WTC11 (cell line): ENCODE measurements at regions not wholly inside any gene's neighbourhood (a gene's known extent, or its start where the extent isn't known, plus 50 kb on each side); places are given as distances from the start of the nearest gene placed in this dataset.

ENCODE experiments used
- ATAC-seq: fragments of 200-7000 bp; cut with Tn5 transposase; 2 replicates; pipeline ENCODE4 v1.10.0; 2021; ENCODE audit warnings: mild to moderate bottlenecking, moderate library complexity
- CTCF ChIA-PET: fragments of 300-600 bp; sonication (Branson Sonifier 250); formaldehyde crosslinking; loops from one replicate; lab custom pipeline; 2021; ENCODE audit warnings: antibody characterized with exemption; lab: Charles Lee
- POLR2A ChIA-PET: fragments of 350-600 bp; sonication (Branson Sonifier 250); formaldehyde crosslinking; loops from one replicate; lab custom pipeline; 2021; ENCODE audit warnings: antibody characterized with exemption; lab: Charles Lee
- DNase-seq: peaks from one replicate; pipeline ENCODE4 v3.0.0; 2021; ENCODE audit warnings: low spot score
- H3K27ac Mint-ChIP-seq: 2 replicates; pipeline ENCODE4 v1.8.0; 2021; ENCODE audit warnings: mixed read lengths
- H3K27me3 Mint-ChIP-seq: 2 replicates; pipeline ENCODE4 v1.8.0; 2021; ENCODE audit warnings: low read depth, mild to moderate bottlenecking, moderate library complexity, mixed read lengths
- H3K36me3 Mint-ChIP-seq: 2 replicates; pipeline ENCODE4 v1.8.0; 2021; ENCODE audit warnings: mixed read lengths
- H3K4me1 Mint-ChIP-seq: 2 replicates; pipeline ENCODE4 v1.8.0; 2022; ENCODE audit warnings: mixed read lengths
- H3K4me3 Mint-ChIP-seq: 2 replicates; pipeline ENCODE4 v1.8.0; 2021; ENCODE audit warnings: mild to moderate bottlenecking, moderate library complexity, mixed read lengths
- H3K9me3 Mint-ChIP-seq: 2 replicates; pipeline ENCODE4 v1.8.0; 2021; ENCODE audit warnings: mixed read lengths
- ETV6 ChIP-seq: sonication (generic); formaldehyde crosslinking; IDR thresholded peaks from 2 replicates; pipeline ENCODE4 v1.8.1; 2022; ENCODE audit warnings: mild to moderate bottlenecking, missing genetic modification reagents
- MYBL2 ChIP-seq: sonication (generic); formaldehyde crosslinking; IDR thresholded peaks from 2 replicates; pipeline ENCODE4 v1.8.1; 2023; ENCODE audit warnings: mild to moderate bottlenecking, moderate library complexity, missing genetic modification reagents
- RELA ChIP-seq: sonication (generic); formaldehyde crosslinking; IDR thresholded peaks from 2 replicates; pipeline ENCODE4 v1.8.1; 2022; ENCODE audit warnings: missing genetic modification reagents, mild to moderate bottlenecking, borderline replicate concordance
- TEAD1 ChIP-seq: sonication (generic); formaldehyde crosslinking; IDR thresholded peaks from 2 replicates; pipeline ENCODE4 v1.8.0; 2022; ENCODE audit warnings: mild to moderate bottlenecking, missing genetic modification reagents
- ZNF416 ChIP-seq: fragments of 250-450 bp; sonication (Bioruptor Pico); IDR thresholded peaks from 2 replicates; pipeline ENCODE4 v1.9.0; 2021; ENCODE audit warnings: mild to moderate bottlenecking, inconsistent platforms
- ZNF423 ChIP-seq: fragments of 250-450 bp; sonication (Bioruptor Pico); IDR thresholded peaks from 2 replicates; pipeline ENCODE4 v2.1.2; 2022; ENCODE audit warnings: mild to moderate bottlenecking, moderate library complexity
- TF ChIP-seq, protein P1 (sequence below): sonication (generic); formaldehyde crosslinking; IDR thresholded peaks from 2 replicates; pipeline ENCODE4 v1.8.0; 2023; ENCODE audit warnings: missing genetic modification reagents, mild to moderate bottlenecking, borderline replicate concordance
- TF ChIP-seq, protein P2 (sequence below): sonication (generic); formaldehyde crosslinking; conservative IDR thresholded peaks from 2 replicates; pipeline ENCODE4 v1.8.1; 2023; ENCODE audit warnings: mild to moderate bottlenecking, low read depth, missing genetic modification reagents, moderate library complexity
- TF ChIP-seq, protein P3 (sequence below): sonication (generic); formaldehyde crosslinking; IDR thresholded peaks from 2 replicates; pipeline ENCODE4 v1.8.1; 2022; ENCODE audit warnings: missing genetic modification reagents, borderline replicate concordance
- TF ChIP-seq, protein P4 (sequence below): fragments of 250-450 bp; sonication (Bioruptor Pico); IDR thresholded peaks from 2 replicates; pipeline ENCODE4 v1.9.0; 2021; ENCODE audit warnings: mild to moderate bottlenecking
- TF ChIP-seq, protein P5 (sequence below): fragments of 200-600 bp; IDR thresholded peaks from 2 replicates; pipeline ENCODE4 v1.8.0; 2022; ENCODE audit warnings: antibody characterized with exemption
- TF ChIP-seq, protein P6 (sequence below): sonication (generic); formaldehyde crosslinking; IDR thresholded peaks from 2 replicates; pipeline ENCODE4 v1.8.1; 2022; ENCODE audit warnings: low read depth, missing genetic modification reagents, borderline replicate concordance
- TF ChIP-seq, protein P7 (sequence below): sonication (generic); formaldehyde crosslinking; IDR thresholded peaks from 2 replicates; pipeline ENCODE4 v1.8.1; 2023; ENCODE audit warnings: mild to moderate bottlenecking, moderate library complexity, missing genetic modification reagents
- TF ChIP-seq, protein P8 (sequence below): sonication (generic); formaldehyde crosslinking; IDR thresholded peaks from 2 replicates; pipeline ENCODE4 v1.8.0; 2022; ENCODE audit warnings: mild to moderate bottlenecking, missing genetic modification reagents
- TF ChIP-seq, protein P9 (sequence below): sonication (generic); formaldehyde crosslinking; IDR thresholded peaks from 2 replicates; pipeline ENCODE4 v1.8.1; 2023; ENCODE audit warnings: mild to moderate bottlenecking, missing genetic modification reagents

DNA sequence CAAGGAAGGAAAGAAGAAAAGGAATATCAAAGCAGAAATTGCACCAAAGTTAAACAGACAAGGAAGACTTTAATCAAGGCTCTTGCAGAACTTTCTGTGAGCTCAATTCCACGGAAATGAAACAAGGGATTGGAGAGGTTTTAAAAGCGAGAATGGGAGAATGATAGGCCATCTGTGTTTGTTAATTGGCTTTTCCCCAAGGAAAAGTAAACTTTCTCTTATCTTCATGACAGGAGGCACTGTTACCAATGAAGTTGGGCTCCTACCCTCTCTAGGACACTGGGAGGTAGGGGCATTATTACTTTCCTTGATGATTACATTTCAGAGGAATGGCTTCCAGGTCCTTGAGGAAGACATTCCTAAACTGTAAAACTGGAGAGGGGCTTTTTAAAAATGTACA is 328.8 kb upstream of the NWD2 start (continued):
- TF ChIP-seq, protein P1, sequence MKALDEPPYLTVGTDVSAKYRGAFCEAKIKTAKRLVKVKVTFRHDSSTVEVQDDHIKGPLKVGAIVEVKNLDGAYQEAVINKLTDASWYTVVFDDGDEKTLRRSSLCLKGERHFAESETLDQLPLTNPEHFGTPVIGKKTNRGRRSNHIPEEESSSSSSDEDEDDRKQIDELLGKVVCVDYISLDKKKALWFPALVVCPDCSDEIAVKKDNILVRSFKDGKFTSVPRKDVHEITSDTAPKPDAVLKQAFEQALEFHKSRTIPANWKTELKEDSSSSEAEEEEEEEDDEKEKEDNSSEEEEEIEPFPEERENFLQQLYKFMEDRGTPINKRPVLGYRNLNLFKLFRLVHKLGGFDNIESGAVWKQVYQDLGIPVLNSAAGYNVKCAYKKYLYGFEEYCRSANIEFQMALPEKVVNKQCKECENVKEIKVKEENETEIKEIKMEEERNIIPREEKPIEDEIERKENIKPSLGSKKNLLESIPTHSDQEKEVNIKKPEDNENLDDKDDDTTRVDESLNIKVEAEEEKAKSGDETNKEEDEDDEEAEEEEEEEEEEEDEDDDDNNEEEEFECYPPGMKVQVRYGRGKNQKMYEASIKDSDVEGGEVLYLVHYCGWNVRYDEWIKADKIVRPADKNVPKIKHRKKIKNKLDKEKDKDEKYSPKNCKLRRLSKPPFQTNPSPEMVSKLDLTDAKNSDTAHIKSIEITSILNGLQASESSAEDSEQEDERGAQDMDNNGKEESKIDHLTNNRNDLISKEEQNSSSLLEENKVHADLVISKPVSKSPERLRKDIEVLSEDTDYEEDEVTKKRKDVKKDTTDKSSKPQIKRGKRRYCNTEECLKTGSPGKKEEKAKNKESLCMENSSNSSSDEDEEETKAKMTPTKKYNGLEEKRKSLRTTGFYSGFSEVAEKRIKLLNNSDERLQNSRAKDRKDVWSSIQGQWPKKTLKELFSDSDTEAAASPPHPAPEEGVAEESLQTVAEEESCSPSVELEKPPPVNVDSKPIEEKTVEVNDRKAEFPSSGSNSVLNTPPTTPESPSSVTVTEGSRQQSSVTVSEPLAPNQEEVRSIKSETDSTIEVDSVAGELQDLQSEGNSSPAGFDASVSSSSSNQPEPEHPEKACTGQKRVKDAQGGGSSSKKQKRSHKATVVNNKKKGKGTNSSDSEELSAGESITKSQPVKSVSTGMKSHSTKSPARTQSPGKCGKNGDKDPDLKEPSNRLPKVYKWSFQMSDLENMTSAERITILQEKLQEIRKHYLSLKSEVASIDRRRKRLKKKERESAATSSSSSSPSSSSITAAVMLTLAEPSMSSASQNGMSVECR (CRISPR knock-in tag) = no peak
- TF ChIP-seq ETV6 (CRISPR knock-in tag) (no peak), ZNF423 (CRISPR knock-in tag) (no peak), MYBL2 (CRISPR knock-in tag) (no peak), ZNF416 (CRISPR knock-in tag) (no peak), RELA (CRISPR knock-in tag) (no peak)
- TF ChIP-seq, protein P2, sequence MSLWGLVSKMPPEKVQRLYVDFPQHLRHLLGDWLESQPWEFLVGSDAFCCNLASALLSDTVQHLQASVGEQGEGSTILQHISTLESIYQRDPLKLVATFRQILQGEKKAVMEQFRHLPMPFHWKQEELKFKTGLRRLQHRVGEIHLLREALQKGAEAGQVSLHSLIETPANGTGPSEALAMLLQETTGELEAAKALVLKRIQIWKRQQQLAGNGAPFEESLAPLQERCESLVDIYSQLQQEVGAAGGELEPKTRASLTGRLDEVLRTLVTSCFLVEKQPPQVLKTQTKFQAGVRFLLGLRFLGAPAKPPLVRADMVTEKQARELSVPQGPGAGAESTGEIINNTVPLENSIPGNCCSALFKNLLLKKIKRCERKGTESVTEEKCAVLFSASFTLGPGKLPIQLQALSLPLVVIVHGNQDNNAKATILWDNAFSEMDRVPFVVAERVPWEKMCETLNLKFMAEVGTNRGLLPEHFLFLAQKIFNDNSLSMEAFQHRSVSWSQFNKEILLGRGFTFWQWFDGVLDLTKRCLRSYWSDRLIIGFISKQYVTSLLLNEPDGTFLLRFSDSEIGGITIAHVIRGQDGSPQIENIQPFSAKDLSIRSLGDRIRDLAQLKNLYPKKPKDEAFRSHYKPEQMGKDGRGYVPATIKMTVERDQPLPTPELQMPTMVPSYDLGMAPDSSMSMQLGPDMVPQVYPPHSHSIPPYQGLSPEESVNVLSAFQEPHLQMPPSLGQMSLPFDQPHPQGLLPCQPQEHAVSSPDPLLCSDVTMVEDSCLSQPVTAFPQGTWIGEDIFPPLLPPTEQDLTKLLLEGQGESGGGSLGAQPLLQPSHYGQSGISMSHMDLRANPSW = no peak
- TF ChIP-seq, protein P3, sequence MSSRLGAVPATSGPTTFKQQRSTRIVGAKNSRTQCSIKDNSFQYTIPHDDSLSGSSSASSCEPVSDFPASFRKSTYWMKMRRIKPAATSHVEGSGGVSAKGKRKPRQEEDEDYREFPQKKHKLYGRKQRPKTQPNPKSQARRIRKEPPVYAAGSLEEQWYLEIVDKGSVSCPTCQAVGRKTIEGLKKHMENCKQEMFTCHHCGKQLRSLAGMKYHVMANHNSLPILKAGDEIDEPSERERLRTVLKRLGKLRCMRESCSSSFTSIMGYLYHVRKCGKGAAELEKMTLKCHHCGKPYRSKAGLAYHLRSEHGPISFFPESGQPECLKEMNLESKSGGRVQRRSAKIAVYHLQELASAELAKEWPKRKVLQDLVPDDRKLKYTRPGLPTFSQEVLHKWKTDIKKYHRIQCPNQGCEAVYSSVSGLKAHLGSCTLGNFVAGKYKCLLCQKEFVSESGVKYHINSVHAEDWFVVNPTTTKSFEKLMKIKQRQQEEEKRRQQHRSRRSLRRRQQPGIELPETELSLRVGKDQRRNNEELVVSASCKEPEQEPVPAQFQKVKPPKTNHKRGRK (CRISPR knock-in tag) = no peak
- TF ChIP-seq, protein P4, sequence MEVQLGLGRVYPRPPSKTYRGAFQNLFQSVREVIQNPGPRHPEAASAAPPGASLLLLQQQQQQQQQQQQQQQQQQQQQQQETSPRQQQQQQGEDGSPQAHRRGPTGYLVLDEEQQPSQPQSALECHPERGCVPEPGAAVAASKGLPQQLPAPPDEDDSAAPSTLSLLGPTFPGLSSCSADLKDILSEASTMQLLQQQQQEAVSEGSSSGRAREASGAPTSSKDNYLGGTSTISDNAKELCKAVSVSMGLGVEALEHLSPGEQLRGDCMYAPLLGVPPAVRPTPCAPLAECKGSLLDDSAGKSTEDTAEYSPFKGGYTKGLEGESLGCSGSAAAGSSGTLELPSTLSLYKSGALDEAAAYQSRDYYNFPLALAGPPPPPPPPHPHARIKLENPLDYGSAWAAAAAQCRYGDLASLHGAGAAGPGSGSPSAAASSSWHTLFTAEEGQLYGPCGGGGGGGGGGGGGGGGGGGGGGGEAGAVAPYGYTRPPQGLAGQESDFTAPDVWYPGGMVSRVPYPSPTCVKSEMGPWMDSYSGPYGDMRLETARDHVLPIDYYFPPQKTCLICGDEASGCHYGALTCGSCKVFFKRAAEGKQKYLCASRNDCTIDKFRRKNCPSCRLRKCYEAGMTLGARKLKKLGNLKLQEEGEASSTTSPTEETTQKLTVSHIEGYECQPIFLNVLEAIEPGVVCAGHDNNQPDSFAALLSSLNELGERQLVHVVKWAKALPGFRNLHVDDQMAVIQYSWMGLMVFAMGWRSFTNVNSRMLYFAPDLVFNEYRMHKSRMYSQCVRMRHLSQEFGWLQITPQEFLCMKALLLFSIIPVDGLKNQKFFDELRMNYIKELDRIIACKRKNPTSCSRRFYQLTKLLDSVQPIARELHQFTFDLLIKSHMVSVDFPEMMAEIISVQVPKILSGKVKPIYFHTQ = no peak
- TF ChIP-seq, protein P5, sequence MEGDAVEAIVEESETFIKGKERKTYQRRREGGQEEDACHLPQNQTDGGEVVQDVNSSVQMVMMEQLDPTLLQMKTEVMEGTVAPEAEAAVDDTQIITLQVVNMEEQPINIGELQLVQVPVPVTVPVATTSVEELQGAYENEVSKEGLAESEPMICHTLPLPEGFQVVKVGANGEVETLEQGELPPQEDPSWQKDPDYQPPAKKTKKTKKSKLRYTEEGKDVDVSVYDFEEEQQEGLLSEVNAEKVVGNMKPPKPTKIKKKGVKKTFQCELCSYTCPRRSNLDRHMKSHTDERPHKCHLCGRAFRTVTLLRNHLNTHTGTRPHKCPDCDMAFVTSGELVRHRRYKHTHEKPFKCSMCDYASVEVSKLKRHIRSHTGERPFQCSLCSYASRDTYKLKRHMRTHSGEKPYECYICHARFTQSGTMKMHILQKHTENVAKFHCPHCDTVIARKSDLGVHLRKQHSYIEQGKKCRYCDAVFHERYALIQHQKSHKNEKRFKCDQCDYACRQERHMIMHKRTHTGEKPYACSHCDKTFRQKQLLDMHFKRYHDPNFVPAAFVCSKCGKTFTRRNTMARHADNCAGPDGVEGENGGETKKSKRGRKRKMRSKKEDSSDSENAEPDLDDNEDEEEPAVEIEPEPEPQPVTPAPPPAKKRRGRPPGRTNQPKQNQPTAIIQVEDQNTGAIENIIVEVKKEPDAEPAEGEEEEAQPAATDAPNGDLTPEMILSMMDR = no peak
- TF ChIP-seq, protein P6, sequence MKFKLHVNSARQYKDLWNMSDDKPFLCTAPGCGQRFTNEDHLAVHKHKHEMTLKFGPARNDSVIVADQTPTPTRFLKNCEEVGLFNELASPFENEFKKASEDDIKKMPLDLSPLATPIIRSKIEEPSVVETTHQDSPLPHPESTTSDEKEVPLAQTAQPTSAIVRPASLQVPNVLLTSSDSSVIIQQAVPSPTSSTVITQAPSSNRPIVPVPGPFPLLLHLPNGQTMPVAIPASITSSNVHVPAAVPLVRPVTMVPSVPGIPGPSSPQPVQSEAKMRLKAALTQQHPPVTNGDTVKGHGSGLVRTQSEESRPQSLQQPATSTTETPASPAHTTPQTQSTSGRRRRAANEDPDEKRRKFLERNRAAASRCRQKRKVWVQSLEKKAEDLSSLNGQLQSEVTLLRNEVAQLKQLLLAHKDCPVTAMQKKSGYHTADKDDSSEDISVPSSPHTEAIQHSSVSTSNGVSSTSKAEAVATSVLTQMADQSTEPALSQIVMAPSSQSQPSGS (CRISPR knock-in tag) = no peak

DNA sequence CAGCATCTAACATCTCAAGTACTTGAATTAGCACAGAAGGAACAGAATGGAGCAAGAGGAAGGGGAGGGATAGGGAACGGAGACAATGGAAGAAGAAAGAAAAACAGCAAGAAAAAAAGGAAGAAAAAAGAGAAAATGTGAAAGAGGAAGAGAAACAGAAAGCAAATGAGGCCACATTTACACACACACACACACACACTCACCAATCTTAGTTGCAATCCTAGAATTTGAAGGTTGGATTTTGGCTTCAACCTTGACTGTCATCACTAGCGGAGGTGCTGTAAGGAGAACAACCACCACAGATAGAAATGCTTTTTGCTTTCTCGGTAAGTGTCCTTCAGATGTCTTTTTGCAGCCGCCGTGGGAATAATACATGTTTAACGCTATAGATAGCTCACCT is 327.1 kb upstream of the NWD2 start:
- H3K27ac Mint-ChIP-seq = no peak overlapping the region
- CTCF ChIA-PET = no interaction called here
- TF ChIP-seq, protein P7, sequence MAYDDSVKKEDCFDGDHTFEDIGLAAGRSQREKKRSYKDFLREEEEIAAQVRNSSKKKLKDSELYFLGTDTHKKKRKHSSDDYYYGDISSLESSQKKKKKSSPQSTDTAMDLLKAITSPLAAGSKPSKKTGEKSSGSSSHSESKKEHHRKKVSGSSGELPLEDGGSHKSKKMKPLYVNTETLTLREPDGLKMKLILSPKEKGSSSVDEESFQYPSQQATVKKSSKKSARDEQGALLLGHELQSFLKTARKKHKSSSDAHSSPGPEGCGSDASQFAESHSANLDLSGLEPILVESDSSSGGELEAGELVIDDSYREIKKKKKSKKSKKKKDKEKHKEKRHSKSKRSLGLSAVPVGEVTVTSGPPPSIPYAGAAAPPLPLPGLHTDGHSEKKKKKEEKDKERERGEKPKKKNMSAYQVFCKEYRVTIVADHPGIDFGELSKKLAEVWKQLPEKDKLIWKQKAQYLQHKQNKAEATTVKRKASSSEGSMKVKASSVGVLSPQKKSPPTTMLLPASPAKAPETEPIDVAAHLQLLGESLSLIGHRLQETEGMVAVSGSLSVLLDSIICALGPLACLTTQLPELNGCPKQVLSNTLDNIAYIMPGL (CRISPR knock-in tag) = no peak
- TF ChIP-seq, protein P8, sequence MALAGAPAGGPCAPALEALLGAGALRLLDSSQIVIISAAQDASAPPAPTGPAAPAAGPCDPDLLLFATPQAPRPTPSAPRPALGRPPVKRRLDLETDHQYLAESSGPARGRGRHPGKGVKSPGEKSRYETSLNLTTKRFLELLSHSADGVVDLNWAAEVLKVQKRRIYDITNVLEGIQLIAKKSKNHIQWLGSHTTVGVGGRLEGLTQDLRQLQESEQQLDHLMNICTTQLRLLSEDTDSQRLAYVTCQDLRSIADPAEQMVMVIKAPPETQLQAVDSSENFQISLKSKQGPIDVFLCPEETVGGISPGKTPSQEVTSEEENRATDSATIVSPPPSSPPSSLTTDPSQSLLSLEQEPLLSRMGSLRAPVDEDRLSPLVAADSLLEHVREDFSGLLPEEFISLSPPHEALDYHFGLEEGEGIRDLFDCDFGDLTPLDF (CRISPR knock-in tag) = no peak
- TF ChIP-seq, protein P9, sequence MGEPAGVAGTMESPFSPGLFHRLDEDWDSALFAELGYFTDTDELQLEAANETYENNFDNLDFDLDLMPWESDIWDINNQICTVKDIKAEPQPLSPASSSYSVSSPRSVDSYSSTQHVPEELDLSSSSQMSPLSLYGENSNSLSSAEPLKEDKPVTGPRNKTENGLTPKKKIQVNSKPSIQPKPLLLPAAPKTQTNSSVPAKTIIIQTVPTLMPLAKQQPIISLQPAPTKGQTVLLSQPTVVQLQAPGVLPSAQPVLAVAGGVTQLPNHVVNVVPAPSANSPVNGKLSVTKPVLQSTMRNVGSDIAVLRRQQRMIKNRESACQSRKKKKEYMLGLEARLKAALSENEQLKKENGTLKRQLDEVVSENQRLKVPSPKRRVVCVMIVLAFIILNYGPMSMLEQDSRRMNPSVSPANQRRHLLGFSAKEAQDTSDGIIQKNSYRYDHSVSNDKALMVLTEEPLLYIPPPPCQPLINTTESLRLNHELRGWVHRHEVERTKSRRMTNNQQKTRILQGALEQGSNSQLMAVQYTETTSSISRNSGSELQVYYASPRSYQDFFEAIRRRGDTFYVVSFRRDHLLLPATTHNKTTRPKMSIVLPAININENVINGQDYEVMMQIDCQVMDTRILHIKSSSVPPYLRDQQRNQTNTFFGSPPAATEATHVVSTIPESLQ (CRISPR knock-in tag) = no peak
- TF ChIP-seq TEAD1 (CRISPR knock-in tag) = no peak

More for the DNA sequence above, 327.1 kb upstream of the NWD2 start:
- Mint-ChIP-seq H3K4me3 (no peak overlapping the region), H3K36me3 (no peaks in the 10 kb centered on the region), H3K27me3 (no peaks in the 10 kb centered on the region; the same call in 1 of the 2 replicates), H3K4me1 (peaks cover 9% of the 10 kb centered on the region), H3K9me3 (no peaks in the 10 kb centered on the region)
- DNase-seq (no peak), ATAC-seq (no peak)
- POLR2A ChIA-PET = no interaction called here
